ENCODE measurements at regions not wholly inside any gene's neighbourhood (a gene's known extent, or its start where the extent isn't known, plus 50 kb on each side); places are given as distances from the start of the nearest gene placed in this dataset.

GRCh38 chr5:17147617-17148016 is 69.8 kb upstream of the BASP1 start (continued):
- TF ChIP-seq CHD7 (IDR thresholded peaks at IDR 0.05; ENCODE audit: insufficient replicate concordance, low read length) (no peak), EGR1 (IDR thresholded peaks at IDR 0.05; ENCODE audit: borderline replicate concordance, low read depth, low read length) (no peak), GTF2F1 (IDR thresholded peaks at IDR 0.05; ENCODE audit: borderline replicate concordance, low read depth, low read length) (no peak), BCL11A (IDR thresholded peaks at IDR 0.05; ENCODE audit: low read depth in 2 of 2, low read length in 2 of 2) (no peak), KDM5A (IDR thresholded peaks at IDR 0.05; ENCODE audit: low read length) (no peak), BACH1 (IDR thresholded peaks at IDR 0.05; ENCODE audit: low read length) (no peak), TAF1 (IDR thresholded peaks at IDR 0.05; ENCODE audit: low read depth, low read length) (no peak), POU5F1 (IDR thresholded peaks at IDR 0.05; ENCODE audit: low read depth, low read length) (no peak), BRCA1 (IDR thresholded peaks at IDR 0.05; ENCODE audit: low read depth, low read length) (no peak)
- TF ChIP-seq, protein P1, sequence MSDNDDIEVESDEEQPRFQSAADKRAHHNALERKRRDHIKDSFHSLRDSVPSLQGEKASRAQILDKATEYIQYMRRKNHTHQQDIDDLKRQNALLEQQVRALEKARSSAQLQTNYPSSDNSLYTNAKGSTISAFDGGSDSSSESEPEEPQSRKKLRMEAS (IDR thresholded peaks at IDR 0.05), result no peak

Data from H1 (cell line).